NCI-H1694 treated with DMSO at 0.1 percent for 48 hours (cell line): ENCODE measurements at regions not wholly inside any gene's neighbourhood (a gene's known extent, or its start where the extent isn't known, plus 50 kb on each side); places are given as distances from the start of the nearest gene placed in this dataset.

Experiments
- DNase-seq: peaks from one replicate; lab custom pipeline; 2025; lab: John Stamatoyannopoulos, UW

DNA sequence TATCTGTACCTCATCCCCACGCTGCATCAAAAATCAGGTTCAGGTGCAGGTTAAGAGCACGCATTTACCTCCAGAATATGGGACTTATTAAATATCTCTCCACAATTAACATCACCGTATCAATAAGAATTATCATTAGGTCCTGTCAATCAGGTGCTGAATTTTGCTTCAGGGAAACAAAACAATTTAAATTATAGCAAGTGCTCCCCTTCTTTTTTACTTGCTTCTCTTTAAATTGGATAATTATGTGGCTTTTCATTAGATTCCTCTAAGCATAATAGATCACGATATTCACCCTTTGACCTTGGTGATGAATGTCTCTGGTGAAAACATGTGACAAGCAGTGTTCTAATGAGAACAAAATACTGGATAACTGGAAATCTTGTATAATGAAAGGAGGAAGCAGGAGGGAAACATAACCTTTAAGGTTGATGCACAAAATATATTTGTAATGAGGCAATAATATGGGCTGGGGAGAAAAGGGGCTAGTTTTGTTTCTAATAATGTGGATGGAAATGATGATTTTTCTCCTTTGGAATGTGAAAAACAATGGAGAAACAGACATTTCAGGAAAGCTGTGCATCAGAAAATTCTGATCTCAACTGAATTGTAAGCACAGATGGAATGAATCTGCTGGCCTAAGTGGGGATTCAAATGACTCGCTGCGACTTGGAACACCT is 166.9 kb downstream of the SNX10 start:
- no peak for DNase-seq

DNA sequence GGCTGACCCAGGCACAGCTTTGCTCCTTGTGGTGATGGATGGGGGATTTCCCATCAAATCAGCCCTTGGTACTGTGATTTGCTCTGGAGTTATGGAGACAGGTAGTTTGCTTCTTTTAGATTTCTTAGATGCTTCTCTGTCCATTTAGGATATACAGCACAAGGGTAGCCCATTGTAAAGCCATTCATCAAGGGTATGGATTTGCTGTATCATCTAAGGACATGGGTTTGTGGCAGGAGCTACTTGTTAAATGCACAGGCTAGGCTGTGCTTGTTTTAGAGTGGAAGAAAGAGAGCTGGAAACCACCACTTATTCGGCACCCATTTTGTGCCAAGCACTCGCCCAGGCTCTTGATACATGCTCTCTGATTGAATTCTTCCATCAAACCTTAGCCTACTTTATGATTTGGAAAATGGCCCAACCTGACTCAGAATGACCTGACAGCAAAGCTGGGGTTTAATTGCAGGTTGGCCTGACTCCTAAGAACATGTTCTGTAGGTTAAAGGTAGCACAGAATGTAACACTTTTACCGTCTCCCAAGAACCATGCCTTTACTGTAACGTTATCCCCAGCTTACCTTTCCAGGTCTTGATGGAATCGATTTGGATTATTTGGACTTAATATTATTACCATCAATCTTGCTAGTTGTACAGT is 168.0 kb downstream of the SNX10 start:
- DNase-seq, result no peak

DNA sequence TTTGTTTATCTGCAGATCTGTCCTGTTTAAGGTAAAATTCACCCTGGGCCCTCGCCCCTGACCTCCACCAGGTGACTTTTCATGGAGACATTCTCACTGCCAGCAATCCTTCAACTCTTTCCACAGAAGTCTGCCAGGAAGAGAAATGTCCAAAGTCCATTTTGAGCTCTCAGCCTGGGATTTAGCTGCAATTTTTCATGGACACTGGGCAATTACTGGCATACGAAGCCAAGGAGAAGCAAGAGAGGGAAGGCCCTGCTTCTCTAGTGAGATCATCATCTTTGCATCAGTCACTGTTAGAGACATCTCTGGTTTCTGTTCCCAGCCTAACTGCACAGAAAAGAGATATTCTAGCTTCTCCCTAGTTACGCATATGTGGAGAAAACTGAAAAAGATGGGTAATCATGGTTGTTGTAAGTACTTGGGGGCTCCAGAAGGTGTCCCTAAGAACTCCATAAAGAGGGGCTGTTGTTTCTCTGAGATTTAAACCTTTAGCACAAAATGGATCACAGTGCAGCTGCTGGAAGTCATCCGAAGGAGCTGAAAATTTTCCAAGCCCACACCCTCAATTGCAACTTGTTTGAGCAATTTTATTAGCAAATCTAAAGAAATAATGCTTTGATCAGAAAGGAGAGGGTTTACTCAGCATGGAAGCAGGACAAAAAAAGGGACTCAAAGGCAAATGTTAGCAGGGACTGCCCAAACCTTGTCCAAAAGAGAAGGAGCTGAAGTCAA is 168.9 kb downstream of the SNX10 start:
- no peak for DNase-seq

DNA sequence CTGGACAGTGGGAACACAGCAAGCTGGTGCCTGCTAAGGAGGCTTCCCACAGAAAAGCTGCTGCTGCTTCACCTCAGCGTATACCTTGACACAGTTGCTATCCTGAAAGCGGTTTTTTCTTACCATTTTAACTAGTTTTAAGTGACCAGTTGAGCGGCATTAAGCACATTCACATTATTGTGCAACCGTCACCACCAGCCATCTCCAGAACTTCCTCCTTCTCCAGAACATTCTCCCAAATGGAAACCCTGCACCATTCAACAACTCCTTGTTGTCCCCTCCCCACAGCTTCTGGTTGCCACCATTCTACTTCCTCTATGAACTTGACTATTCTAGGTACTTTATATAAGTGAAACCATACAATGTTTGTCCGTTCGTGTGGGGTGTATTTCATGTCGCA is 169.9 kb downstream of the SNX10 start:
- no peak for DNase-seq

DNA sequence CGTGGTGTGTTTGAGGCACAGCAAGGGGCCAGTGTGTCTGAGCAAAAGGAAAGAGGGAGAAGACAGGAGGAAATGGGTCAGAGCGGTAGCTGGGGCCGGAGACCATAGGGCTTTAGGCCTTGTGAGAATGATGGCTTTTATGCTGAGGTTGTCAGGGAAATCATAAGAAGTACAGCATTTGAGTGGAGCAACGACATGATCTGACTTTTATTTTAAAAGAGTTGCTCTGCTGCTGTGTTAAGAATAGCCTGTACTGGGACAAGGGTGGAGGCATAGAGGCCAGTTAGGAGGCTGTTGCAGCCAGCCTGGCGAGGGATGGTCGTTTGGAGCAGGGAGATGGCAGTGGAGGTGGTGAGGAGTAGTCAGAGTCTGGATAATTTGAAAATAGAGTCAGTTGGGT is 174.3 kb downstream of the SNX10 start:
- DNase-seq, result no peak

DNA sequence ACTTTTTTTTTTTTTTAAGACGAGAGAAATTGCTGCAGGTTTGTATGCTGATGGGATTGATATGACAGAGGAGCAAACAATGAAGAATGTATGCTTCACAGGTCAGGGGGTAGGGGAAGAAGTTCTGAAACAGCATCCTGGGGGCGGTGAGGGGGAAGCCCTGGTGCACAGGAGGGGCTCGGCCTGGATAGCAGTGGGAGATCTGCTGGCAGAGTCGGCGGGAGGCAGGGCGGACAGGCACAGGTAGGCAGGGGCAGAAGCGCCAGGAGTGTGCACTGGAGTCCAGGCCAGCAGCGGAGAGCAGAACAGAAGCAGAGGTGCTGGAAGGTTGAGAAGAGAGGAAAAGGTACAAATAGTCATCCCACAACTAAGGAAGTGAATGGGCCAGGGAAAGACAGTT is 175.4 kb downstream of the SNX10 start:
- no peak for DNase-seq

DNA sequence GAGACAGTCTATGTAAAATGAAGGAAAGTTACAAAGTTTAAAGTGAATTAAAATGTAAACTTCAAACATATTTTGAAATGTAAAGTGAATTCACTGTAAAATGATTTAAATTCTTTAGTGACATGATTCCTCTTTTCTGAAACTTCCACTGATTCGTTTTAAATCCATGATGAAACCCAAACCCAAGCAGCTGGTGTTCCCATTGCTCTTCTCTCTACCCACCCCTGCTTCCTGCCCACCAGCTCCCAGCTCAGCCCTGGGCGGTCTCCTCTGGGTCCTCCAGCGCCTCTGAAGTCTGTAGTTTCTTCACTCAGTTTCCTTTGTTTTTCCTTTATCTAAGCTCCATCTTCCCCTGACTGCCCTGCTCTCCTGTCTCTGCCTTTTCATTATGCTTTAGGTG is 175.9 kb downstream of the SNX10 start:
- no peak for DNase-seq

DNA sequence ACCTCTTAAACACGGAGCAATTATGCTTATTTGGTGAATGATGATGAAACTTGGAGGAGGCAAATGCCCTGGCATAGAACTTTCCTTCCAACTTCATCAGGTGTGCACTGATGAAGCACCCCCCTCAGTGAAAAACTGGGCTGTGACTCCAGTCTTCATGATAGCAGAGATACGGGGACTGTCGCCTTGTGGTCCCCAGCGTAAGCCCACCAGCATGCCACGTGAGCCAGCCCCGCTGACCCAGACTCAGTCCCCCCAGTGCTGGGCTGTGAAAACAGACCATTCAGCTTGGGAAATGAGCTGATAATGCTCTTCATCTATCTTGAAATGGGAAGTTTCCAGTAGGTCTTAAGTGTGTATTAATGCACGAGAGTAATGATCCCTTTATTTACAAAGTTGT is 177.0 kb downstream of the SNX10 start:
- no peak for DNase-seq

DNA sequence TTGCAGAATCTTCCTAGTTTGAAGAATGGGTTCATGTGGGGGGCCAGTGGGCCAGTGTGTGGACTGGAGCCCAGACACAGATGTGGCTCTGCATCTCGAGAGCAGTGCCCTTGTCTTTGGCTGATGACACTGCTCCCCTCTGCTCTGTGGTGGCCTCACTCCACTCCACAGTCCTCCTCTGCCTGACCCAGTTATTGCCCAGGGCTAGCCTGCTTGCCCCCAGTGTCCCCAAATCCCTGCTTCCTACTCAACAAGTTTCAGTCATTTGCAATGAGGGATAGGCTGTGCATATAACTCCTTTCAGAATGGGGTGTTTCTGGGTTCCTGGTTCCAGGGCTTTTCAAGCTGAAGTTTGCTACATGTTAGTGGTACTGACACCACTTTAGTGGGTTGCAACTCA is 177.5 kb downstream of the SNX10 start:
- no peak for DNase-seq

DNA sequence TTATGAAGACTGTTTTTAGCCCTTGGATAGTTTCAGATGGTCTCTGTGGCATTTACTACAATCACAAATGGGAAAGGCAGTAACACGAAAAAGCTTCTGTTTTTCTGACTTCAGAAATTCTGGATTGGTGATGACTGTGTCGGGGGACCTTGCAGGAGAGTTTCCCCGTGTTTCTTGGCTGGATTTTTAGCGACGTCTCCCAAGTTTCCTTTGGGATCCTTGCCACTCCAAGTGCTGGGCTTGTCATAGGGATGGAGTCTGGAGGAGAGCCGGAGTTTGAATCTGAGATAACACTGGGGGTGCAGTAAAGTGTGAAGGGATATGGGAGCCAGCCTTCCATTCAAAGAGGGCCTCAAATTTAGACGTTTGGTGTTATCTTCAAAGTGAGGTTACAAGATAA is 179.0 kb downstream of the SNX10 start:
- DNase-seq, result no peak

DNA sequence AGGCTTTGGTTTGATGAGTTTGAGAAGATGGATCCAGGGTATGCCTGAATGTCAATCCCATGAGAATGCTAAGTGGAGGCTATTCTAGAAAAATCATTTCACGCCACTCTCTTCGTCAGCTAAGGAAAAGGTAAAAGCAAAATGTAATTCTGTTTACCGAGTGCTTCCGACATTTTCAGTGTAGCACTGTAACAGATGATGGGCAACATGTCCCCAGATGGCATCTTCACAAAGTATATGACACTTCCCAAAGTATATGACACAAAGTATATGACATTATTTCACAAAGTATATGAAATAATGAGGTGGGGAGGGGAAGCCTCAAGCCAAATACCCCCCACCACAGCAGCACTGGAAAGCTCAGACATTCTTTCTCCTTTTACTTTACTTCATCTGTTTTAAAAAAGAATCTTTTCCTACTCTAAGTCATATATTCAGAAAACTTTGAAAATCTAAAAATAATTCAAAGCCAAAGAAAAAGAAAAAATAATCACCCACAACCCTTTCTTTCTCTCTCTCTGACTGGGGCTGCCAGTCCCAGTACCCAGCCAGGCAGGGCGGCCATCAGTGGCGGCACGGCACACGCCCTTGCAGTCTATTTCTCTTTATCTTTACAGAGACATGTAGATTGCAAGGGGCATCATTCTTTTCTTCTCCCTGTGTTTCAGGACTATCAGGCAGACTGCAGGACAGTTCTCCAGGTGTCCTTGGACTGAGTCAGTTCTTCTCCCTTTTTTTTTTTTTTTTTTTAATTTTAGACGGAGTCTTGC is 179.8 kb downstream of the SNX10 start:
- no peak for DNase-seq

DNA sequence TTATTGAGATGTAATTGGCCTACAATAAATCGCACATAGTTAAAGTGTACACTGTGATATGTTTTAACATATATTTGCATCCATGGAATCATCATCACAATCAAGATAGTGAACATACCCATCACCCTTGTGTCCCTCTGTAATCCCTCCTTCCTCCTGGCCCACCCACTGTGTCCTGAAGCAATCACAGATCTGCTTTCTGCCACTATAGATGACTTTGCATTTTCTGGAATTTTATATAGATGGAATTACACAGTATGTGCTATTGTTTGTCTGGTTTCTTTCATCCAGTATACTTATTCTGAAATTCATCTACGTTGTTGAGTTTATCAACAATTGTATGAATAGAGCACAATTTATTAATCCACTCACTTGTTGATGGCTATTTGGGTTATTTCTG is 181.3 kb downstream of the SNX10 start:
- no peak for DNase-seq

DNA sequence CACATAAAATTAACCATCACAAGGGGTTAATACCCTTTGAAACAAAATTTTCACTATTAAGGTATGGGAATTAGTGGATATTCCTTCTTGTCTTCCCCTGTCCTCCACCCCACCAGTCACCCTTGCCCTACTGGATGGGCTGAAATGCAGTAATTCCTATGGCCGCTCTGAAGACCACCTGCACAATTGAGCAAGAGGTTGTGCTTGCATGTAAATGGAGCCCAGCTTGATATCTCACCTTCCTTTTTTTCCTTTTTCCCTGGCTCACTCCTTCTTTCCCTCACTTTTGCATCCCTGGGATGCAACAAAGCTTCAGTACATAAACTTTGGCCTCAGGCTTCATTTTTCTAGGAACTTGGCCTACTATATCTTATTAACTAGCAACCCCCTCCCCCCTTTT is 184.6 kb downstream of the SNX10 start:
- no peak for DNase-seq

DNA sequence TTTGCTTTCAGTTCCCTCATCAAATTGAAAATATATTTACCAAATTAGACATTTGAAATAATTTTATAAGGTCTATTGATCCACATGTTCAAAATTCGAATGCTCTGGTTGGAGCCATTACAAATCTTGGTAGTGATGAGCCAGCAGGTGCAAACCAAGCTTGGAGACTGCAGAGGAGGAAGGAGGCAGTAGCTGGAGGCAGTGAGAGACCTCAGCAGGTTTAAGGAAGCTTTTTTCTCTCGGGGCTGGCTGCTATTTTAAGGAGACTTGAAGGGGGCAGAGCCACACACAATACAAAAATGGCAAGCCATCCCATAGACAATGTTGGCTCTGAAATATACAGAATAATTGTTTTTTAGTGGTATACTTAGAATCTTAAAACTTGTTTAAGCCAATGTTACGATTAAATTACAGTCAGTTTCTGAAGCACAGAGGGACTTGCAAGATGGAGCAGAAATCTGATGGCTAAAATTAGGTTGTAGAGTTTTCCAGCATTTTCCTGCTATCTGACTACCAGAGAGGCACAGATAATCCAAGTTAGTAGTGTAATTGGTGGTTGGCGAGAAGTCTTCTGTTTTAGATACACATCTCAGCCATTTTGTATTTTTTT is 185.8 kb downstream of the SNX10 start:
- no peak for DNase-seq

DNA sequence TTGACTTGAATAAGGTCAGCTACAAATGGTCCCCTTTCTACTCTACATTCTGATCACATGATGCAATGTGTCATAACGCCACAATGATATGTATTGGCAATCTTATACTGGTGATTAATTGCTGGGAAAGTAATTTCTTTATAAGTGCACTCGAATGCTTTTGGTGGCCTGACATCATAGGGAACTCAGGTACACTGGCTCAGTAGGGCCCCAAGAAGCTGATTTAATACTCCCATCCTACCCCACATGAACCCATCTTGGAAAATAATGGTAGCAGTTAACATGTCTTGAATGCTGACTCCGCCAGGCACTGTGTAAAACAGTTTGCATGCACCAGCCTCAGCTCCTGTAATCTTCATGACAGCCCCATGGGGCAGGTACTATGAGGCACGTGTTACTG is 186.9 kb downstream of the SNX10 start:
- DNase-seq, result no peak

DNA sequence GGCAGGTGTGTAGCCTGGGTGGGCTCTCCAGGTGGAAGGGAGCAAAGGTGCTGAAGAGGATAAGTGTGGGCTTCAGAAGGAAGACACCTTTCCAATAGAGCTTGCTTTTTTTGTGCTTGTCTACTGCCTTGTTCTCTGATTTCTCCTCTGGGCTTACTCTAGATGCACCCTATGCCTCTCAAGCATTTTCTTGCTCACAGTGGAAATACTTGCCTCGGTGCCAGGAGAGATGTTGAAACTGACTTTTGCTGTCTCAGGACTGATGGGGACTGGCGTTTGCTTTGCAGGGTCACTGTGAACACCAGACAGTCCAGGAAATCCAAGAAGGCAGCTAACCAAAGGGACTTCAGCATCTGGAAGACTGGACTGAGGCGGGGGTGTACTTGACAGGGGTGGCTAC is 187.9 kb downstream of the SNX10 start:
- DNase-seq, result no peak

DNA sequence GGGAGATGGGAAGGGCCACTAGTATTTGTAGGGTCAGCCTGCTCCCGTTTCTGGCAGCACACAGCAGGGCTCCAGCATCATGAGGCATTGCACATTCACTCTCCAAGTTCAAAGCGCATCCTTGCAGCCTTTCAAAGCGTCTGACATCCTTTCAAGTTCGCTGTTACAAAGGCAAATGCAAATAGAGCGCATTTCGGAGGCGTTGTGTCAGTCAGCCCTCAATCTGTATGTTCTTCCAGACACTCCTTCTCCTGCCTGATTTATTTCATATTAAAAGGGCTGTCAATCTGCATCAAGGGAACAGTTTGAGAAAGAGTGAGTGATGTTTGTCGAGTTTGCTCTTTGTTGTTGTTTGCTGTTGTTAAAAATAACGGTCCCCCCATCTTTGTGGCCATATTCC is 188.5 kb downstream of the SNX10 start:
- no peak for DNase-seq

DNA sequence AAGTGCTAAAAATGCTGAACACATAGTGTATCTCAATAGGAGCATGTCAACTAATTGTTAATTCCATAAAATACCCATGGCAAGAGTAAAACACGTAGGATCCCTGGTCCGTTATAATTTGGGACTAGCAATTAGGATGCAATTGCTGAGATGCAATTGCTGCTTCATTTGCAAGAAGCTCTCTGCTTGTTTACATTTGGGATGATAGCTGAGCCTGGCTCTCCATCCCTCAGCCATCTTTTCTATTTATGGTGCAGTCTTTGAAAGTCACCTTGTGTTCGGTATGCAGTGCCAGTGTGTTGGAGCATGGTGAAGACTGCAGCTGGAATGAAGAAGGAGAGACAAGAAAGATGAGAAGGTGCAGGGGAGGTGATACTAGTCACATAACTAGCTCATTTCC is 191.3 kb downstream of the SNX10 start:
- DNase-seq, result no peak

DNA sequence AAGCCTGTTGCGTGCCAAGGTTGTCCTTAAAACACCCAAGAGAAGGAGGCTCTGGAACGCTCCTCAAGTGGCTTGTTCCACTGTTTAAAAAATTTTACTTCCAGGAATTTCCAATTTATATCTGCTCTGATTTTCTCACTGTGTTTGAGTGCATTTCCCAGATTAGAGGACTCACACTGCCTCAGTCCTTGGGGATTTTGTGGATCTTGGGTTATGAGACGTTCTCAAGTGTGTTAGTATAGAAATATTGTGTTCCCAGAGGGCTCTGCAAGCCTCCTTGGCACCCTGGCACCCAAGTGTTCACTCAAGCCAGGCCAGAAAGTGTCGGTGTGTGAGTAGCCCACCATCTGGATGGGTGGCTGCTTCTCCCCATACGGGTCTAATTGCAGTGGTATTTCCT is 192.2 kb downstream of the SNX10 start:
- no peak for DNase-seq

DNA sequence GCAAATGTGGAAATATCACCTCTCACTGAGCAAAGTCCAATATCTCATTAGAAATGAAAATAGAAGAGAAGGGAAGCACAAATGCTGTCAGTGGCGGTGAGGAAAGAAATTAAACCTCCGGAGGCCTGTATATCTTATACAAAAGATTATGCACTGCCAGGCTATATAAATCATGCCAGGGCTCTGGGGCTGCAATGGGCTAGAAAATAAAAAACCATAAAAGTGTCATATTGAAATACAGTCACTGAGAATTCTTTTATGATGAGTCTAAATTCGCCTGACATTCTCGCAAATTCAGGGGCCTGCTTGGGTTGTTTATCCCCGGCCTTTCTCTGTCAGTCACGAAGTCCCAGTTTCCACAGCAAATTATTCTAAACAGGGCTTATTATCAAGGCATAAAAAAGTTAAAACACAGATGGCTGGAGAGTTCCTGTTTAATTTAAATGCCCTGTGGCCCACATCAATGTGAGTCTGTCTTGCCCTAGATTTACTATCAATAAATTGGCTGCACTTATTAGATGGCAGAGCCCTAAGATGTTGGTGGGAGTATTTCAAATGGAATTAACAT is 193.8 kb downstream of the SNX10 start:
- DNase-seq, result no peak

DNA sequence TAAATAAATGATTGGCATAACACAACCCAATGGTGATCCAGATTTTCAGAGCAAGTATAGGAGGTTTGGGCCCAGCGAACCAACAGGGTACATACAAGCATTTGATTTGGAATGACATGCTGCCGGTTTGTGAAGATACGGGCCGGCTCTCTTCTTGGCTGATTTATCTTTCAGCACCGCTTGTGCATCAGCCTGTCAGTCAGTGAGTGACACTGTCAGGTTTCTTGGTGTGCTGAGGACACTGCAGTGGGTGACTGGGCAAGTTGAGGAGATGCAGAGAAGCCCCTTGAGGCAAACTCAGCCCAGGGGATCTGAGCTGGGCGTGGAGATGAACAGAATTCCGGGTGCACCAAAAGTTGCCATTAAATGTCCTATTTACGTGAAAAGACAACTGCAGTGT is 194.5 kb downstream of the SNX10 start:
- no peak for DNase-seq
